Uterus (tissue), 2 donors: ENCODE measurements at regions not wholly inside any gene's neighbourhood (a gene's known extent, or its start where the extent isn't known, plus 50 kb on each side); places are given as distances from the start of the nearest gene placed in this dataset.

Source experiments
- CTCF ChIP-seq, 4 experiments: fragments of 200-600 bp in 2 of 4; fragments of 450-650 bp in 2 of 4; sonication (generic) in 2 of 4; IDR thresholded peaks; one replicate each; pipeline ENCODE4 v1.5.1; 2016 to 2019; ENCODE audit warnings: antibody characterized with exemption in 4 of 4, mild to moderate bottlenecking in 2 of 4, moderate library complexity in 1 of 4
- POLR2A ChIP-seq, 2 donors: fragments of 450-650 bp; IDR thresholded peaks; one replicate each; pipeline ENCODE4 v1.6.1; 2016; ENCODE audit warnings: antibody characterized with exemption in 2 of 2, mild to moderate bottlenecking in 1 of 2, moderate library complexity in 1 of 2

- TF ChIP-seq CTCF (IDR thresholded peaks at IDR 0.05) = no peak
- TF ChIP-seq POLR2A (IDR thresholded peaks at IDR 0.05) = no peak
Observed at GRCh38 chrX:82092307-82092706, 890.4 kb downstream of the SH3BGRL start.
